A549 (cell line): ENCODE measurements at regions not wholly inside any gene's neighbourhood (a gene's known extent, or its start where the extent isn't known, plus 50 kb on each side); places are given as distances from the start of the nearest gene placed in this dataset.

Experiments used
- ATAC-seq, 2 experiments: fragments of 200-7000 bp in 1 of 2; fragments of >200 bp in 1 of 2; cut with Nextera tagmentation in 1 of 2; cut with Tn5 transposase in 1 of 2; 3 replicates each; pipeline versions ENCODE4 v1.8.0 to v1.9.1; 2018 to 2020; ENCODE audit warnings: mild to moderate bottlenecking in 1 of 2, moderate library complexity in 1 of 2
- CTCF ChIA-PET: fragments of 300-600 bp; sonication (Branson Sonifier 250); formaldehyde crosslinking; extraction: SDS; loops from one replicate; lab custom pipeline; 2021; ENCODE audit warnings: antibody characterized with exemption, inconsistent platforms; lab: Yijun Ruan, JAX
- POLR2A ChIA-PET: fragments of 350-600 bp; formaldehyde crosslinking; extraction: SDS; loops from one replicate; lab custom pipeline; 2021; ENCODE audit warnings: antibody characterized with exemption, inconsistent platforms; lab: Yijun Ruan, JAX
- DNase-seq, 2 experiments: peaks; one replicate each; pipeline versions ENCODE4 v3.0.0 to v3.0.0-alpha.2; 2011 to 2016; ENCODE audit warnings: low read depth in 1 of 2, low spot score in 1 of 2
- FAIRE-seq: peaks from 2 replicates; lab custom pipeline; 2011; peaks lifted over from hg19 to GRCh38; lab: Jason Lieb, UNC
- H3K27ac ChIP-seq, 2 experiments: fragments of >200 bp; sonication (Bioruptor Twin); formaldehyde crosslinking; 3 replicates each; pipeline ENCODE4 v1.5.1; 2016 to 2017
- H3K4me1 ChIP-seq: fragments of >200 bp; sonication (Bioruptor Twin); formaldehyde crosslinking; 3 replicates; pipeline ENCODE4 v1.6.1; 2016
- H3K4me2 ChIP-seq: fragments of >200 bp; sonication (Bioruptor Twin); formaldehyde crosslinking; 3 replicates; pipeline ENCODE4 v1.6.1; 2016
- H3K4me3 ChIP-seq: fragments of >200 bp; sonication (Bioruptor Twin); formaldehyde crosslinking; 3 replicates; pipeline ENCODE4 v1.5.1; 2016
- H3K9me3 ChIP-seq: fragments of >200 bp; sonication (Bioruptor Twin); formaldehyde crosslinking; 3 replicates; pipeline ENCODE4 v1.6.1; 2016
- ATOH8 ChIP-seq: fragments of 250-450 bp; sonication (Bioruptor Pico); IDR thresholded peaks from 2 replicates; pipeline ENCODE4 v1.5.0; 2020; ENCODE audit warnings: low read depth, mild to moderate bottlenecking, moderate library complexity
- CBX8 ChIP-seq: fragments of 200-600 bp; sonication (generic); IDR thresholded peaks from 2 replicates; pipeline ENCODE4 v1.6.1; 2016
- EHF ChIP-seq: fragments of 250-450 bp; sonication (Bioruptor Pico); IDR thresholded peaks from 2 replicates; pipeline ENCODE4 v1.5.0; 2020; ENCODE audit warnings: mild to moderate bottlenecking
- ELK1 ChIP-seq: fragments of 150-350 bp; IDR thresholded peaks from 2 replicates; pipeline ENCODE4 v1.6.1; 2014; ENCODE audit warnings: low read depth, mild to moderate bottlenecking, low read length
- FOSL2 ChIP-seq, 2 experiments: fragments of 450-650 bp in 1 of 2; fragments of >200 bp in 1 of 2; sonication (Bioruptor Twin) in 1 of 2; formaldehyde crosslinking; IDR thresholded peaks; 2 replicates each; pipeline versions ENCODE4 v1.5.0 to v1.6.1; 2016 to 2020; ENCODE audit warnings: mild to moderate bottlenecking in 1 of 2, moderate library complexity in 1 of 2
- HES2 ChIP-seq: fragments of >200 bp; sonication (Bioruptor Twin); formaldehyde crosslinking; IDR thresholded peaks from 2 replicates; pipeline ENCODE4 v1.6.1; 2016
- HOXA7 ChIP-seq: fragments of 250-450 bp; sonication (Bioruptor Pico); IDR thresholded peaks from 2 replicates; pipeline ENCODE4 v1.5.0; 2020; ENCODE audit warnings: mild to moderate bottlenecking, moderate library complexity
- JUNB ChIP-seq: fragments of >200 bp; sonication (Bioruptor Twin); formaldehyde crosslinking; IDR thresholded peaks from 2 replicates; pipeline ENCODE4 v1.6.1; 2016
- NPAS2 ChIP-seq: fragments of 250-450 bp; sonication (Bioruptor Pico); IDR thresholded peaks from 2 replicates; pipeline ENCODE4 v1.8.0; 2022; ENCODE audit warnings: mild to moderate bottlenecking, moderate library complexity, borderline replicate concordance
- PHF8 ChIP-seq: fragments of 200-600 bp; sonication (generic); IDR thresholded peaks from 2 replicates; pipeline ENCODE4 v1.6.1; 2016; ENCODE audit warnings: low read depth, mild to moderate bottlenecking, antibody characterized with exemption, moderate library complexity, borderline replicate concordance
- RAD21 ChIP-seq, 2 experiments: fragments of >200 bp in 1 of 2; sonication (Bioruptor Twin) in 1 of 2; formaldehyde crosslinking in 1 of 2; IDR thresholded peaks in 1 of 2; conservative IDR thresholded peaks in 1 of 2; 2 replicates in 1 of 2; 3 replicates in 1 of 2; pipeline ENCODE4 v1.6.1; 2012 to 2018; ENCODE audit warnings: inconsistent platforms in 1 of 2
- RCOR1 ChIP-seq: fragments of 150-350 bp; IDR thresholded peaks from 2 replicates; pipeline ENCODE4 v1.6.1; 2014; ENCODE audit warnings: antibody characterized with exemption, low read length, low read depth
- REST ChIP-seq: fragments of 200-600 bp; sonication (generic); IDR thresholded peaks from 2 replicates; pipeline ENCODE4 v1.6.1; 2016; ENCODE audit warnings: antibody characterized with exemption, mild to moderate bottlenecking, moderate library complexity
- WGBS: methylation state at CpG from one replicate; pipeline ENCODE4 v1.1.6; 2017; ENCODE audit errors: missing lambda C conversion rate; 5-methylcytosine and 5-hydroxymethylcytosine counted together

- TF ChIP-seq EHF (CRISPR knock-in tag): no peak
Measured at GRCh38 chr5:63170486-63170885, 591.9 kb downstream of the LRRC70 start (continued).

GRCh38 chr5:63164838-63165535 lies 586.4 kb downstream of the LRRC70 start:
- FAIRE-seq (no peak), DNase-seq (no peak), ATAC-seq (no peak)
- H3K27ac ChIP-seq: no peak overlapping the region
- no peaks in the 10 kb centered on the region for H3K4me1 ChIP-seq
- H3K4me2 ChIP-seq: no peak overlapping the region
- TF ChIP-seq RCOR1: no peak
- TF ChIP-seq NPAS2 (CRISPR knock-in tag): no peak
- TF ChIP-seq HOXA7 (CRISPR knock-in tag): no peak
- TF ChIP-seq PHF8: no peak
- no peak for TF ChIP-seq HES2
- TF ChIP-seq ATOH8 (CRISPR knock-in tag): no peak
- TF ChIP-seq JUNB: no peak
- POLR2A ChIA-PET: no interaction called here
- CTCF ChIA-PET: no interaction called here
- no peak overlapping the region for H3K4me3 ChIP-seq
- H3K9me3 ChIP-seq: no peaks in the 10 kb centered on the region
- 2% methylated on average over 6 of the region's 6 CpGs for WGBS

GRCh38 chr5:63164339-63164738 lies 585.7 kb downstream of the LRRC70 start:
- ATAC-seq (no peak), FAIRE-seq (no peak), DNase-seq (no peak)
- no peak overlapping the region for H3K4me3 ChIP-seq
- H3K27ac ChIP-seq: no peak overlapping the region
- CTCF ChIA-PET: no interaction called here
- H3K4me2 ChIP-seq: no peak overlapping the region
- 3% methylated on average over 2 of the region's 2 CpGs for WGBS
- POLR2A ChIA-PET: no interaction called here
- no peaks in the 10 kb centered on the region for H3K4me1 ChIP-seq
- H3K9me3 ChIP-seq: no peaks in the 10 kb centered on the region
- no peak for TF ChIP-seq ELK1
- TF ChIP-seq RAD21 (conservative IDR thresholded peaks at IDR 0.05 in 1 of 2, IDR thresholded peaks at IDR 0.05 in 1 of 2): no peak
- no peak for TF ChIP-seq CBX8
- no peak for TF ChIP-seq JUNB
- TF ChIP-seq RCOR1: no peak
- no peak for TF ChIP-seq FOSL2 (IDR thresholded peaks at IDR 0.05)
- no peak for TF ChIP-seq FOSL2 (CRISPR knock-in tag; IDR thresholded peaks at IDR 0.05)
- no peak for TF ChIP-seq REST
- TF ChIP-seq EHF (CRISPR knock-in tag): no peak
- TF ChIP-seq HES2: no peak
